Esophagus squamous epithelium (tissue), 5 donors: ENCODE measurements at regions not wholly inside any gene's neighbourhood (a gene's known extent, or its start where the extent isn't known, plus 50 kb on each side); places are given as distances from the start of the nearest gene placed in this dataset.

Experiments used
- DNase-seq: peaks from one replicate; lab custom pipeline; 2025; lab: John Stamatoyannopoulos, UW
- H3K27ac ChIP-seq, 4 donors: fragments of 200-600 bp; sonication (generic); one replicate each; pipeline ENCODE4 v1.5.1; 2016 to 2019; ENCODE audit warnings: mild to moderate bottlenecking in 1 of 4
- H3K27me3 ChIP-seq, 4 donors: fragments of 200-600 bp; sonication (generic); 1 replicate in 3 of 4; 2 replicates in 1 of 4; pipeline versions ENCODE4 v1.5.1 to v1.6.0; 2017 to 2021; ENCODE audit warnings: antibody characterized with exemption in 1 of 4
- H3K36me3 ChIP-seq, 3 donors: fragments of 200-600 bp; sonication (generic); one replicate each; pipeline ENCODE4 v1.5.1; 2016 to 2019
- H3K4me1 ChIP-seq, 3 donors: fragments of 200-600 bp; sonication (generic); one replicate each; pipeline ENCODE4 v1.5.1; 2017 to 2019
- H3K4me3 ChIP-seq, 4 donors: fragments of 200-600 bp; sonication (generic); 1 replicate in 3 of 4; 2 replicates in 1 of 4; pipeline ENCODE4 v1.5.1; 2016 to 2019; ENCODE audit warnings: mild to moderate bottlenecking in 2 of 4, moderate library complexity in 1 of 4
- H3K9me3 ChIP-seq, 3 donors: fragments of 200-600 bp; sonication (generic); one replicate each; pipeline ENCODE4 v1.5.1; 2016 to 2019
- POLR2A ChIP-seq, 4 donors: fragments of 450-650 bp; IDR thresholded peaks; one replicate each; pipeline ENCODE4 v1.6.1; 2017; ENCODE audit warnings: antibody characterized with exemption in 4 of 4, mild to moderate bottlenecking in 4 of 4, moderate library complexity in 3 of 4
- whole genome bisulfite sequencing, 2 donors: methylation state at CpG; one replicate each; pipeline ENCODE4 v1.1.5; 2018; 5-methylcytosine and 5-hydroxymethylcytosine counted together
- intact Hi-C: fragments of 100-400 bp; cut with DNase I; formaldehyde crosslinking; loops from one replicate; pipeline ENCODE4 v1.15.0; 2022
- TF ChIP-seq, protein P1 (sequence below), 6 experiments: fragments of 450-650 bp in 4 of 6; fragments of 200-600 bp in 2 of 6; sonication (generic) in 2 of 6; IDR thresholded peaks; one replicate each; pipeline ENCODE4 v1.5.1; 2016 to 2019; ENCODE audit warnings: antibody characterized with exemption in 6 of 6, mild to moderate bottlenecking in 4 of 6, moderate library complexity in 4 of 6
- donor health status: DM: yes; HTN: yes; CAD: no.

- no peak for TF ChIP-seq POLR2A (IDR thresholded peaks at IDR 0.05)
- TF ChIP-seq, protein P1, sequence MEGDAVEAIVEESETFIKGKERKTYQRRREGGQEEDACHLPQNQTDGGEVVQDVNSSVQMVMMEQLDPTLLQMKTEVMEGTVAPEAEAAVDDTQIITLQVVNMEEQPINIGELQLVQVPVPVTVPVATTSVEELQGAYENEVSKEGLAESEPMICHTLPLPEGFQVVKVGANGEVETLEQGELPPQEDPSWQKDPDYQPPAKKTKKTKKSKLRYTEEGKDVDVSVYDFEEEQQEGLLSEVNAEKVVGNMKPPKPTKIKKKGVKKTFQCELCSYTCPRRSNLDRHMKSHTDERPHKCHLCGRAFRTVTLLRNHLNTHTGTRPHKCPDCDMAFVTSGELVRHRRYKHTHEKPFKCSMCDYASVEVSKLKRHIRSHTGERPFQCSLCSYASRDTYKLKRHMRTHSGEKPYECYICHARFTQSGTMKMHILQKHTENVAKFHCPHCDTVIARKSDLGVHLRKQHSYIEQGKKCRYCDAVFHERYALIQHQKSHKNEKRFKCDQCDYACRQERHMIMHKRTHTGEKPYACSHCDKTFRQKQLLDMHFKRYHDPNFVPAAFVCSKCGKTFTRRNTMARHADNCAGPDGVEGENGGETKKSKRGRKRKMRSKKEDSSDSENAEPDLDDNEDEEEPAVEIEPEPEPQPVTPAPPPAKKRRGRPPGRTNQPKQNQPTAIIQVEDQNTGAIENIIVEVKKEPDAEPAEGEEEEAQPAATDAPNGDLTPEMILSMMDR (IDR thresholded peaks at IDR 0.05) = no peak
- H3K27ac ChIP-seq = no peak overlapping the region
- H3K27me3 ChIP-seq = no peaks in the 10 kb centered on the region
- no peak for DNase-seq
- H3K4me3 ChIP-seq = no peak overlapping the region
- no peaks in the 10 kb centered on the region for H3K36me3 ChIP-seq
- intact Hi-C loops = no loop called here
- no peaks in the 10 kb centered on the region for H3K9me3 ChIP-seq
- no peaks in the 10 kb centered on the region for H3K4me1 ChIP-seq
- WGBS, 2 donors = 32 to 36% methylated on average over 3 of the region's 3 CpGs
Observed at GRCh38 chr4:12172198-12172973, 743.7 kb upstream of the HS3ST1 start.

GRCh38 chr4:12170308-12170707, 741.6 kb upstream of the HS3ST1 start:
- H3K4me1 ChIP-seq = no peaks in the 10 kb centered on the region
- intact Hi-C loops = no loop called here
- H3K27ac ChIP-seq = no peak overlapping the region
- TF ChIP-seq, protein P1 (IDR thresholded peaks at IDR 0.05) = no peak
- no peak for TF ChIP-seq POLR2A (IDR thresholded peaks at IDR 0.05)
- 75 to 89% methylated on average over 4 of the region's 4 CpGs for WGBS, 2 donors
- H3K27me3 ChIP-seq = no peaks in the 10 kb centered on the region
- no peak for DNase-seq
- no peaks in the 10 kb centered on the region for H3K9me3 ChIP-seq
- no peaks in the 10 kb centered on the region for H3K36me3 ChIP-seq
- no peak overlapping the region for H3K4me3 ChIP-seq

DNA sequence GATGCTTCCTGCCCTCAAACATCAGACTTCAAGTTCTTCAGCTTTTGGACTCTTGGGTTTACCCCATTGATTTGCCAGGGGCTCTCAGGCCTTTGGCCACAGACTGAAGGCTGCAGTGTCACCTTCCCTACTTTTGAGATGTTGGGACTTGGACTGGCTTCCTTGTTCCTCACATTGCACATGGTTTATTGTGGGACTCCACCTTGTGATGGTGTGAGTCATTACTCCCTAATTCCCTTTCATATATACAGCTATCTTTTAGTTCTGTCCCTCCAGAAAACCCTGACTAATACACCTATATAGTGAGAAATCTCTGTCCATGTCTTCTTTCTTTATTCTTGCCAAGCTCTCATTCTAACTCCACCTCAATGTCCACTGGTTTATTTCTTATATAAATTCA, 736.9 kb upstream of the HS3ST1 start:
- H3K36me3 ChIP-seq = no peaks in the 10 kb centered on the region
- no peaks in the 10 kb centered on the region for H3K9me3 ChIP-seq
- no peaks in the 10 kb centered on the region for H3K27me3 ChIP-seq
- intact Hi-C loops = no loop called here
- no peaks in the 10 kb centered on the region for H3K4me1 ChIP-seq
- H3K27ac ChIP-seq = no peak overlapping the region
- TF ChIP-seq, protein P1 (IDR thresholded peaks at IDR 0.05) = no peak
- no peak for TF ChIP-seq POLR2A (IDR thresholded peaks at IDR 0.05)
- H3K4me3 ChIP-seq = no peak overlapping the region
- DNase-seq = no peak

DNA sequence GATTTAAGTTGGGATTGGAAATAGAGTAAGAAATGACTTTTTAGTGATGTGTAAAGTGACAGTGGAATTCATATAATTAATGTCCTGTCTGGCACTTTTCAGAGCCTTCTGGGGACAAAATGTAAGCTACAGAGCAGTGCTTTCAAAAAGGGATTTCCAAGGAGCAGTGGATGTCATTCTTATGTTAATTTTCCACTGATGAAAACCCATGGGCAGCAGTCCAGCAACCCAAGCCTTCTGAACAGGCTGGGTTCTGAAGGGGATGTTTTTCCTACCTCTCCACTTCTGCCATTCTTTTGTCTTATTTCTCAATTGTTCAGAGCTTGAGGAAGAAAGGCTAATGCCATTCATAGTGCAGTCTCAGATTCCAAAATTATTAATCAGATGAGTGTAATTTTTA, 717.6 kb upstream of the HS3ST1 start:
- no peaks in the 10 kb centered on the region for H3K27me3 ChIP-seq
- H3K36me3 ChIP-seq = no peaks in the 10 kb centered on the region
- no peak overlapping the region for H3K4me3 ChIP-seq
- DNase-seq = no peak
- H3K4me1 ChIP-seq = no peaks in the 10 kb centered on the region
- no peak overlapping the region for H3K27ac ChIP-seq
- H3K9me3 ChIP-seq = no peaks in the 10 kb centered on the region
- intact Hi-C loops = no loop called here
- TF ChIP-seq, protein P1 (IDR thresholded peaks at IDR 0.05) = no peak
- no peak for TF ChIP-seq POLR2A (IDR thresholded peaks at IDR 0.05)

DNA sequence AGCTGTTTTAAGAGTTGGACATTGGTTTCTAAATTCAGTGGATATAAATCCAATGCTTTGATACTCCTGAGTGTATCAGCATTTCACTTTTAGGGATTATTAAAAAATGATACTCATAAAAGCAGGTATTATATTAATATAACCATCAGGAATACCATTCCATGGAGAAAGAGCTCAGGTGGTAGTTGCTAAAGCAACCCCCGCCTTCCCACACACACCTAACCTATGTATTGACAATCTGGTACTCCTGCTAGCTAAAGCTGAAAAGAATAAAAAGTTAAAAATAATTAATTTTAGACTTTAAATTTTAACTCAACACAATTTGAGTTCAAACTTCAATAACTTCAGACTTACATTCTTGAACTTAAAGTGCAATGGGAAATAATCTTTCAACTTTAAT, 717.1 kb upstream of the HS3ST1 start:
- intact Hi-C loops = no loop called here
- Histone ChIP-seq H3K36me3 (no peaks in the 10 kb centered on the region), H3K27me3 (no peaks in the 10 kb centered on the region), H3K4me1 (no peaks in the 10 kb centered on the region), H3K4me3 (no peak overlapping the region), H3K9me3 (no peaks in the 10 kb centered on the region), H3K27ac (no peak overlapping the region)
- no peak for TF ChIP-seq POLR2A (IDR thresholded peaks at IDR 0.05)
- TF ChIP-seq, protein P1 (IDR thresholded peaks at IDR 0.05) = no peak
- 62 to 71% methylated on average over 1 of the region's 1 CpG for WGBS, 2 donors
- no peak for DNase-seq
